ENCODE measurements at regions not wholly inside any gene's neighbourhood (a gene's known extent, or its start where the extent isn't known, plus 50 kb on each side); places are given as distances from the start of the nearest gene placed in this dataset.

DNA sequence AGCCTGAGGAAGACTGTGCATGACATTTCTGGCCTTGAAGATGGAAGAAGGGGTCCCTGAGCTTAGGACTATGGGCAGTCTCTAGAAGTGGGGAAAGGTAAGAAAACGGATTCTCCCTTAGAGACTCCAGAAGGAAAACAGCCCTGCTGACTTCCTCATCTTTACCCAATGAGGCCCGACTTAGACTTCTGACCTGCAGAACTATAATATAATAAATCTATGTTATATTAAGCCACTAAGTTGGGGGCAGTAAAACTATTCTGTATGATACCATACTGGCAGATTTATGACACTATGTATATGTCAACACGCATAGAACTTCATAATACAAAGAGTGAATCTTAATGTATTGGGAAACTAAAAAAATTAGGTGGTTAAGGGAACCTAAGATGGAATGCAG is 422.0 kb downstream of the PLK2 start:
- FAIRE-seq, result no peak
- Histone ChIP-seq H3K36me3 (ENCODE audit: control insufficient read depth, insufficient read depth, low read length) (no peaks in the 10 kb centered on the region), H3K27me3 (ENCODE audit: control insufficient read depth, insufficient read depth, low read length) (no peaks in the 10 kb centered on the region), H3K4me3 (ENCODE audit: low read depth, low read length) (no peak overlapping the region)
- no peak for DNase-seq (ENCODE audit: low read depth)
- TF ChIP-seq, protein P1, sequence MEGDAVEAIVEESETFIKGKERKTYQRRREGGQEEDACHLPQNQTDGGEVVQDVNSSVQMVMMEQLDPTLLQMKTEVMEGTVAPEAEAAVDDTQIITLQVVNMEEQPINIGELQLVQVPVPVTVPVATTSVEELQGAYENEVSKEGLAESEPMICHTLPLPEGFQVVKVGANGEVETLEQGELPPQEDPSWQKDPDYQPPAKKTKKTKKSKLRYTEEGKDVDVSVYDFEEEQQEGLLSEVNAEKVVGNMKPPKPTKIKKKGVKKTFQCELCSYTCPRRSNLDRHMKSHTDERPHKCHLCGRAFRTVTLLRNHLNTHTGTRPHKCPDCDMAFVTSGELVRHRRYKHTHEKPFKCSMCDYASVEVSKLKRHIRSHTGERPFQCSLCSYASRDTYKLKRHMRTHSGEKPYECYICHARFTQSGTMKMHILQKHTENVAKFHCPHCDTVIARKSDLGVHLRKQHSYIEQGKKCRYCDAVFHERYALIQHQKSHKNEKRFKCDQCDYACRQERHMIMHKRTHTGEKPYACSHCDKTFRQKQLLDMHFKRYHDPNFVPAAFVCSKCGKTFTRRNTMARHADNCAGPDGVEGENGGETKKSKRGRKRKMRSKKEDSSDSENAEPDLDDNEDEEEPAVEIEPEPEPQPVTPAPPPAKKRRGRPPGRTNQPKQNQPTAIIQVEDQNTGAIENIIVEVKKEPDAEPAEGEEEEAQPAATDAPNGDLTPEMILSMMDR (IDR thresholded peaks at IDR 0.05; ENCODE audit: insufficient read depth, low read length, severe bottlenecking), result no peak

DNA sequence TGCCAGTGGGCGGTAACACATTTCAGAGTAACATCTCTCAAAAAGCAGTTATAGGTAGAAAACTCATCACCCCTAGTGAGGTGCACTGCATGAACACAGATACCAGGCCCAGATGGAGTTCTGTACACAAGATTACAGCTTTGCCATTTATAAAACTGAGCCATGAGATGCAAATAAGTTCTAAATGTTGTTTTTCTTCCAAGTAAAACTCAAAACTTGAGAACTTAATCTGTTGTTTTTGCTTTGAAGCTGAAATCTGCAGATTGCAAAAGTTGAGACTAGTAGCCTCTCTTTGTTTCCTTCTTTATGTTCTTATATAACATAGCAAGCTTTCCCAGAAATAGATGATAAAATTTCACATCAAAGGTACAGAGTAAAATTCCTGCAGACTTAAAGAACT is 434.1 kb downstream of the PLK2 start:
- Histone ChIP-seq H3K27me3 (ENCODE audit: control insufficient read depth, insufficient read depth, low read length) (no peaks in the 10 kb centered on the region), H3K36me3 (ENCODE audit: control insufficient read depth, insufficient read depth, low read length) (no peaks in the 10 kb centered on the region), H3K4me3 (ENCODE audit: low read depth, low read length) (no peak overlapping the region)
- DNase-seq (ENCODE audit: low read depth) (no peak), FAIRE-seq (no peak)
- TF ChIP-seq, protein P1 (IDR thresholded peaks at IDR 0.05; ENCODE audit: insufficient read depth, low read length, severe bottlenecking), result no peak

DNA sequence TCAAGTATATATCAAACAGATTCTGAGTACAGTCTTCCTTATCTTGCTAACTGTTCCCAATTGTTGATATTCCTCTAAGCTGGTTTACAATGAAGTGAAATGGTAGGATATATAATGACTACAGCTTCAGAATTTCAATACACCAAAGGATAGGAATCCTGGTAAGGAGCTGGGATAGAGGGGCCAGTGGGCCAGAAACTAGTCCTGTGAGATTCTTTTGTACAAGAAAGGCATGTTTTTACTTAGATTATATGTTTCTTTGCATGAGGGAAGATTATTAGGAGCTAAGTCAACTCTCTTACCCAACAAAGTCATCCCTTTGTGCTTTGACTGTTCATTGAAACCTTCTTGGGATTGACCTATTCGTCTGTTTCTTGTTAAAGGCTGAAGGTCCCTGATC is 435.7 kb downstream of the PLK2 start:
- no peak for FAIRE-seq
- TF ChIP-seq, protein P1 (IDR thresholded peaks at IDR 0.05; ENCODE audit: insufficient read depth, low read length, severe bottlenecking), result no peak

GRCh38 chr5:58022055-58022454 is 437.8 kb downstream of the PLK2 start:
- DNase-seq (ENCODE audit: low read depth) (no peak), FAIRE-seq (no peak)
- Histone ChIP-seq H3K36me3 (ENCODE audit: control insufficient read depth, insufficient read depth, low read length) (no peaks in the 10 kb centered on the region), H3K4me3 (ENCODE audit: low read depth, low read length) (no peak overlapping the region), H3K27me3 (ENCODE audit: control insufficient read depth, insufficient read depth, low read length) (no peaks in the 10 kb centered on the region)
- TF ChIP-seq, protein P1 (IDR thresholded peaks at IDR 0.05; ENCODE audit: insufficient read depth, low read length, severe bottlenecking), result no peak

More for the DNA sequence above, 435.7 kb downstream of the PLK2 start:
- Histone ChIP-seq H3K36me3 (ENCODE audit: control insufficient read depth, insufficient read depth, low read length) (no peaks in the 10 kb centered on the region), H3K4me3 (ENCODE audit: low read depth, low read length) (no peak overlapping the region), H3K27me3 (ENCODE audit: control insufficient read depth, insufficient read depth, low read length) (no peaks in the 10 kb centered on the region)
- no peak for DNase-seq (ENCODE audit: low read depth)

DNA sequence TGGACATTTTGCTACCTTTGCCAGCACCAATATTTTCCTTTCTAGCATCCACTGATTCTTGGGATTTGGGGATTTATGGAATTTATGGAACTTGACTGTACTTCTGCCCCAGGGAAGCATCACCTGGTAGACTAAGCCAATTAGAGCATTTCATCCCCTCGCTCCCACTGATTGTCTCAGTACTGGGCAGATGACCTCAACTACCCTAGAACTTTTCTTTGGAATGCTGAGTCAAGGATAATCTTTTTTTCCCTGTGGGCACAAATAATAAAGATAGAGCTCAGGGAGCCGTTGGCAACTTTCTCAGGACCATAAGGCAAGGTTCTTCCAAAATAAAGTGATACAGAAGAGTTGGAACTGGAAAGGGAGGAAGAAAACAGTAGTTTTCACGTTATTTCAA is 438.4 kb downstream of the PLK2 start:
- DNase-seq (ENCODE audit: low read depth) (no peak), FAIRE-seq (no peak)
- TF ChIP-seq, protein P1 (IDR thresholded peaks at IDR 0.05; ENCODE audit: insufficient read depth, low read length, severe bottlenecking), result no peak
- Histone ChIP-seq H3K27me3 (ENCODE audit: control insufficient read depth, insufficient read depth, low read length) (no peaks in the 10 kb centered on the region), H3K36me3 (ENCODE audit: control insufficient read depth, insufficient read depth, low read length) (no peaks in the 10 kb centered on the region), H3K4me3 (ENCODE audit: low read depth, low read length) (no peak overlapping the region)

GRCh38 chr5:58019614-58020013 is 440.3 kb downstream of the PLK2 start:
- Histone ChIP-seq H3K4me3 (ENCODE audit: low read depth, low read length) (no peak overlapping the region), H3K27me3 (ENCODE audit: control insufficient read depth, insufficient read depth, low read length) (no peaks in the 10 kb centered on the region), H3K36me3 (ENCODE audit: control insufficient read depth, insufficient read depth, low read length) (no peaks in the 10 kb centered on the region)
- TF ChIP-seq, protein P1 (IDR thresholded peaks at IDR 0.05; ENCODE audit: insufficient read depth, low read length, severe bottlenecking), result no peak
- DNase-seq (ENCODE audit: low read depth) (no peak), FAIRE-seq (no peak)
